ENCODE measurements at regions not wholly inside any gene's neighbourhood (a gene's known extent, or its start where the extent isn't known, plus 50 kb on each side); places are given as distances from the start of the nearest gene placed in this dataset.
"Not testable (repeated sequence)": the region's sequence is repeated elsewhere in the genome, so short reads cannot be mapped to it uniquely, and the experiment has no call there.

DNA sequence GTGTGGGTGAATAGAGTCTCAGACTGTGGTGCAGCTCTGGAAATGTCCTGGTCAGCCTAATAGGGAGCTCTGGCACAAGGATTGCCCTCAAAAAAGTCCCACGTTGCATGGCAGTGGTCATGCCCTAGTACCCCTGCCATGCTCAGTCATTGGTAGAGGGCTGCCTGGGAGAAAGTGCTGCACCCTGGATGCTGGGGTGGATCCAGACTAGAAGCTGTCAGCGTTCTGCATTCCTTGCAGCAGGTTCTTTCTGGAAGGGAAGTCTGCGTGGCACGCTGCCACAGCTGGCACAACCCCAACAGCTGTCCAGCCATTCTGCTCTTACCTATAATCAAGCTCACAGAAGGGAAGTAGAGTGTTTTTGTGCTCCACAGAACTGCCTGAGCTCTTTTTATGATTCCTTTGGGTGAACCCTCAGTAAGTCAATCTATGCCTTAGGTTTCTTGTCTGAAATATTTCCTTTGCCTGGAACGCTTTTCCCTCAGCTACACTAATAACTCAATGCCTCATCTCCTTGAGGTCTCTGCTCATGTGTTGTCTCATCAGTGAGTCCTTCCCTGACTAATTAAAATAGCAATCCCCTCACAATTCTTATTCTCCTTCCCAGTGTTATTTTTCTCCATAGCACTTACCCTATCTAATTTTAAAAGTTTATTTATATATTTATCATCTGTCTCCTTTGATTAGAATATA, 61.5 kb upstream of the JAK1 start:
- H3K27ac ChIP-seq: peak overlapping the region; percentile 33
- ATAC-seq (peak; percentile 76 to 85 (median 76)), DNase-seq (peak; percentile 67 to 82)
- peaks cover 16% of the 10 kb centered on the region for H3K4me1 ChIP-seq
- no peaks in the 10 kb centered on the region for H3K9me3 ChIP-seq
- TF ChIP-seq, protein P1, sequence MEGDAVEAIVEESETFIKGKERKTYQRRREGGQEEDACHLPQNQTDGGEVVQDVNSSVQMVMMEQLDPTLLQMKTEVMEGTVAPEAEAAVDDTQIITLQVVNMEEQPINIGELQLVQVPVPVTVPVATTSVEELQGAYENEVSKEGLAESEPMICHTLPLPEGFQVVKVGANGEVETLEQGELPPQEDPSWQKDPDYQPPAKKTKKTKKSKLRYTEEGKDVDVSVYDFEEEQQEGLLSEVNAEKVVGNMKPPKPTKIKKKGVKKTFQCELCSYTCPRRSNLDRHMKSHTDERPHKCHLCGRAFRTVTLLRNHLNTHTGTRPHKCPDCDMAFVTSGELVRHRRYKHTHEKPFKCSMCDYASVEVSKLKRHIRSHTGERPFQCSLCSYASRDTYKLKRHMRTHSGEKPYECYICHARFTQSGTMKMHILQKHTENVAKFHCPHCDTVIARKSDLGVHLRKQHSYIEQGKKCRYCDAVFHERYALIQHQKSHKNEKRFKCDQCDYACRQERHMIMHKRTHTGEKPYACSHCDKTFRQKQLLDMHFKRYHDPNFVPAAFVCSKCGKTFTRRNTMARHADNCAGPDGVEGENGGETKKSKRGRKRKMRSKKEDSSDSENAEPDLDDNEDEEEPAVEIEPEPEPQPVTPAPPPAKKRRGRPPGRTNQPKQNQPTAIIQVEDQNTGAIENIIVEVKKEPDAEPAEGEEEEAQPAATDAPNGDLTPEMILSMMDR (IDR thresholded peaks at IDR 0.05): no peak
- intact Hi-C loops (cut with DNase I): no loop called here
- H3K27me3 ChIP-seq (ENCODE audit: insufficient read depth in 3 of 3, low read length in 2 of 3): no peaks in the 10 kb centered on the region
- no peak overlapping the region for H3K4me3 ChIP-seq
- peaks cover 0 to 1% of the 10 kb centered on the region in 2 donors for H3K36me3 ChIP-seq (ENCODE audit: insufficient read depth in 1 of 2, low read depth in 1 of 2)
- 20 to 29% (median 24%) methylated on average over 5 of the region's 5 CpGs for WGBS, 3 donors

DNA sequence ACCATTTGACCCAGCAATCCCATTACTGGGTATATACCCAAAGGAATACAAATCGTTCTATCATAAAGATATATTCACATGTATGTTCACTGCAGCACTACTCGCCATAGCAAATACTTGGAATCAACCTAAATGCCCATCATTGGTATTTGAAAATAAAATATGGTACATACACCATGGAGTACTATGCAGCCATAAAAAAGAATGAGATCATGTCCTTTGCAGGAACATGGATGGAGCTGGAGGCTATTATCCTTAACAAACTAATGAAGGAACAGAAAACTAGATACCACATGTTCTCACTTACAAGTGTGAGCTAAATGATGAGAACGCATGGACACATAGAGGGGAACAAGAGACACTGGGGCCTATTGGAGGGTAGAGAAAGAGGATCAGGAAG, 63.1 kb upstream of the JAK1 start:
- intact Hi-C loops (cut with DNase I); H3K36me3 ChIP-seq (ENCODE audit: insufficient read depth in 1 of 2, low read depth in 1 of 2); H3K4me3 ChIP-seq; H3K27ac ChIP-seq; H3K9me3 ChIP-seq; ATAC-seq; H3K27me3 ChIP-seq (ENCODE audit: insufficient read depth in 3 of 3, low read length in 2 of 3); DNase-seq: not testable (repeated sequence)
- WGBS, 3 donors: 96 to 100% (median 96%) methylated on average over 3 of the region's 3 CpGs
- peaks cover 16% of the 10 kb centered on the region for H3K4me1 ChIP-seq

DNA sequence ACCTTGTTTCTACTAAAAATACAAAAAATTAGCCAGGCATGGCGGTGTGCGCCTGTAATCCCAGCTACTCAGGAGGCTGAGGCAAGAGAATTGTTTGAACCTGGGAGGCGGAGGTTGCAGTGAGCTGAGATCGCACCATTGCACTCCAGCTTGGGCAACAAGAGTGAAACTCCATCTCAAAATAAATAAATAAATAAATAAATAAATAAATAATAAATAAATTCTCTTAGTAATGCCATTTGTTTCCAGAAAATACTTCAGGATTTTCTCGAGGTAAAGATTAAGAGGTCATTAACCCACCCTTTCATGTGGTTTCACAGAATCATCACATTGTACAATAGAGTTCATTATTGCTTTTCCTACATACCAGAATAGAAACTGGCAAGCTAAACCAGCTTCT, 68.5 kb upstream of the JAK1 start:
- not testable (repeated sequence) for H3K27ac ChIP-seq; ATAC-seq; DNase-seq; H3K27me3 ChIP-seq (ENCODE audit: insufficient read depth in 3 of 3, low read length in 2 of 3); H3K9me3 ChIP-seq; H3K4me1 ChIP-seq; H3K4me3 ChIP-seq
- 89 to 92% (median 92%) methylated on average over 5 of the region's 5 CpGs for WGBS, 3 donors
- intact Hi-C loops (cut with DNase I): loop anchor here in 1 of 2 donors (10.0 kb wide), 1 partner anchor 850 kb away; no protein-coding TSS in a partner anchor
- H3K36me3 ChIP-seq (ENCODE audit: insufficient read depth in 1 of 2, low read depth in 1 of 2): peaks cover 0 to 22% of the 10 kb centered on the region in 2 donors

DNA sequence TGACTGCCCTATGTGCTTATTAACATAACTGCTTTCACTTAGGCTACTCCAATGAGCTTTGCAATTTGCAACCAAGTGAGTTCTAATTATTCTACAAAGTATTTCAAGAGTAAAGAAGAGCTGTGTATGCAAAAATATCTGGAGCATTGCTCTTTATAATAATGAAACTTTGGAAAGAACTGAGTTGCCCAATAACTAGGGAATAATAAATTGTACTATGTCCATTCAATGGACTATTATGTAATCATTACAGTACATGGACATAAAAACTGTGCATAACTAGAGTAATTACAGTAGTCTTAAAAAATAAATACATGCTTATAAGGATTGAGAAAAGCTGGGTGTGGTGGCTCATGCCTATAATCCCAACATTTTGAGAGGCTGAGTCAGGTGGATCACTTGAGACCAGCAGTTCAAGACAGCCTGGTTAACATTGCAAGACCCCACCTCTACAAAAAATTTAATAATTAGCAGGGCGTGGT, 70.3 kb upstream of the JAK1 start:
- Histone ChIP-seq H3K4me3 (no peak overlapping the region), H3K9me3 (no peaks in the 10 kb centered on the region), H3K36me3 (ENCODE audit: insufficient read depth in 1 of 2, low read depth in 1 of 2) (peaks cover 0 to 22% of the 10 kb centered on the region in 2 donors), H3K27ac (no peak overlapping the region), H3K4me1 (peaks cover 24% of the 10 kb centered on the region), H3K27me3 (ENCODE audit: insufficient read depth in 3 of 3, low read length in 2 of 3) (no peaks in the 10 kb centered on the region)
- DNase-seq: no peak
- WGBS, 3 donors: 95 to 100% (median 100%) methylated on average over 1 of the region's 1 CpG
- ATAC-seq: no peak
- intact Hi-C loops (cut with DNase I): loop anchor here in 1 of 2 donors (10.0 kb wide), 1 partner anchor 852 kb away; no protein-coding TSS in a partner anchor
- TF ChIP-seq, protein P1 (IDR thresholded peaks at IDR 0.05): no peak

DNA sequence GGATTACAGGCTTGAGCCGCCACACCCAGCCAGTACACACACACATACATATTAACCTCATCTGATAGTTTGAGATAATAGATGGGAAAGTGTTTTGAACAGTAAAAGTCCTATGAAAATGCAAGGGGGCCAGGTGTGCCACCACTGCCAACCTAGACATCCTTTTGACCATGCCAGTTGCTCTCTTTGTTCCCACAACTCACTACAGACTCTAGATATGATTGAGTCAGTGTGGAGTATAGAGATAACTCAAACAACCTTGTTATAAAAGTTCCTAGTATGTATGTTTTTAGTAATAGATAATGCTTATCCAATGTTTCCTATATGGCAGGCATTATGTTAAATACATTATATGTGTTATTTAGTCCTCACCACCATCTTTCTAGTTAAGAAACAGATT, 72.7 kb upstream of the JAK1 start:
- no peaks in the 10 kb centered on the region for H3K9me3 ChIP-seq
- no peak overlapping the region for H3K4me3 ChIP-seq
- peaks cover 0 to 19% of the 10 kb centered on the region in 2 donors for H3K36me3 ChIP-seq (ENCODE audit: insufficient read depth in 1 of 2, low read depth in 1 of 2)
- WGBS, 3 donors: 92 to 100% (median 98%) methylated on average over 1 of the region's 1 CpG
- no peaks in the 10 kb centered on the region for H3K27me3 ChIP-seq (ENCODE audit: insufficient read depth in 3 of 3, low read length in 2 of 3)
- intact Hi-C loops (cut with DNase I): loop anchor here in 1 of 2 donors (10.0 kb wide), 1 partner anchor 854 kb away; no protein-coding TSS in a partner anchor
- ATAC-seq (no peak), DNase-seq (no peak)
- peak overlapping the region; percentile 65 for H3K27ac ChIP-seq
- peaks cover 26% of the 10 kb centered on the region for H3K4me1 ChIP-seq
- TF ChIP-seq, protein P1 (IDR thresholded peaks at IDR 0.05): no peak

Measured in psoas muscle (tissue), 7 donors.